ENCODE measurements at regions not wholly inside any gene's neighbourhood (a gene's known extent, or its start where the extent isn't known, plus 50 kb on each side); places are given as distances from the start of the nearest gene placed in this dataset.
"Not testable (repeated sequence)": the region's sequence is repeated elsewhere in the genome, so short reads cannot be mapped to it uniquely, and the experiment has no call there.

DNA sequence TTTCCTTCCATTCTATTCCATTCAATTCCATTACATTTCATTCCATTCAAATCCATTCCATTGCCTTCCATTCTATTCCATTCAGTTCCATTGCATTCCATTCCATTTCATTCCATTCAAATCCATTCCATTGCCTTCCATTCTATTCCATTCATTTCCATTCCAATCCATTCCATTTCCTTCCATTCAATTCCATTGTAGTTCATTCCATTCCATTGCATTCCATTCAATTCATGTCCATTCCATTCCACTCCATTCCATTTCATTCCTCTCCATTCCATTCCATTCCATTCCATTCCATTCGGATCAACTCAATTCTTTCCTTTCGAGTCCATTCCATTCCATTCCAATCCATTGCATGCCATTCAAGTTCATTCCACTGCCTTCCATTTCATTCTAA is 1128.3 kb downstream of the RPIA start:
- H3K27ac ChIP-seq (ENCODE audit: low read depth, low read length), result no peak overlapping the region
- peaks cover 8 to 50% of the 10 kb centered on the region in 2 donors for H3K36me3 Mint-ChIP-seq
- no peaks in the 10 kb centered on the region for H3K4me1 ChIP-seq (ENCODE audit: insufficient read depth, low read length)
- POLR2A ChIA-PET (ENCODE audit: partially characterized antibody), result no interaction called here
- H3K9me3 ChIP-seq (ENCODE audit: control insufficient read depth in 1 of 2, low read length in 2 of 2), result peaks cover 3 to 48% of the 10 kb centered on the region in 2 donors
- peaks cover 0 to 8% (median 0%) of the 10 kb centered on the region in 4 donors for H3K4me1 Mint-ChIP-seq
- H3K27ac Mint-ChIP-seq, result no peak overlapping the region
- no peak overlapping the region for H3K4me3 Mint-ChIP-seq
- no peaks in the 10 kb centered on the region for H3K27me3 Mint-ChIP-seq
- CTCF ChIA-PET (ENCODE audit: partially characterized antibody), result no interaction called here
- intact Hi-C loops (cut with micrococcal nuclease), result no loop called here
- H3K4me3 ChIP-seq (ENCODE audit: low read length in 2 of 2), result no peak overlapping the region
- no peak for DNase-seq
- peaks cover 0 to 93% (median 27%) of the 10 kb centered on the region in 8 donors for H3K9me3 Mint-ChIP-seq
- no peaks in the 10 kb centered on the region for H3K27me3 ChIP-seq (ENCODE audit: insufficient read depth, low read length)
- no peaks in the 10 kb centered on the region for H3K36me3 ChIP-seq (ENCODE audit: insufficient read depth, low read length)

DNA sequence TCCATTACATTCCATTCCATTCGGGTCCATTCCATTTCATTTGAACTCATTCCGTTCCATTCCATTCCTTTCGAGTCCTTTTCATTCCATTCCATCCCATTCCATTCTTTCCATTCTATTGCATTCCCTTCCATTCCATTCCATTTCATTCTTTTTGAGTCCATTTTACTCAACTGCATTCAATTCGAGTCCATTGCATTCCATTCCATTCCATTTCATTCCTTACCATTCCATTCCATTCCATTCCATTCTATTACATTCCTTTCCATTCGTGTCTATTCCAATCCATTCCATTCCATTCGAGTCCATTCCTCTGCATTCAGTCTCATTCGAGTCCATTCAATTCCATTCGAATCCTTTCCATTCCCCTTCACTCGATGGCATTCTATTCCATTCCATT is 1128.8 kb downstream of the RPIA start:
- no peak overlapping the region for H3K27ac Mint-ChIP-seq
- Histone ChIP-seq H3K27ac (ENCODE audit: low read depth, low read length) (no peak overlapping the region), H3K9me3 (ENCODE audit: control insufficient read depth in 1 of 2, low read length in 2 of 2) (peaks cover 3 to 45% of the 10 kb centered on the region in 2 donors), H3K27me3 (ENCODE audit: insufficient read depth, low read length) (no peaks in the 10 kb centered on the region), H3K36me3 (ENCODE audit: insufficient read depth, low read length) (no peaks in the 10 kb centered on the region), H3K4me3 (ENCODE audit: low read length in 2 of 2) (no peak overlapping the region), H3K4me1 (ENCODE audit: insufficient read depth, low read length) (no peaks in the 10 kb centered on the region)
- ChIA-PET POLR2A (ENCODE audit: partially characterized antibody) (no interaction called here), CTCF (ENCODE audit: partially characterized antibody) (no interaction called here)
- peaks cover 8 to 51% of the 10 kb centered on the region in 2 donors for H3K36me3 Mint-ChIP-seq
- intact Hi-C loops (cut with micrococcal nuclease), result no loop called here
- no peak overlapping the region for H3K4me3 Mint-ChIP-seq
- DNase-seq, result no peak
- peaks cover 0 to 93% (median 25%) of the 10 kb centered on the region in 8 donors for H3K9me3 Mint-ChIP-seq
- no peaks in the 10 kb centered on the region for H3K27me3 Mint-ChIP-seq
- peaks cover 0 to 8% (median 0%) of the 10 kb centered on the region in 4 donors for H3K4me1 Mint-ChIP-seq

- POLR2A ChIA-PET (ENCODE audit: partially characterized antibody), result no interaction called here
- Mint-ChIP-seq H3K4me1 (peaks cover 0 to 8% (median 0%) of the 10 kb centered on the region in 4 donors), H3K4me3 (no peak overlapping the region), H3K27me3 (no peaks in the 10 kb centered on the region), H3K9me3 (peaks cover 0 to 87% (median 19%) of the 10 kb centered on the region in 8 donors), H3K27ac (no peak overlapping the region), H3K36me3 (peaks cover 8 to 55% of the 10 kb centered on the region in 2 donors)
- H3K27me3 ChIP-seq (ENCODE audit: insufficient read depth, low read length), result no peaks in the 10 kb centered on the region
- CTCF ChIA-PET (ENCODE audit: partially characterized antibody), result no interaction called here
- no peaks in the 10 kb centered on the region for H3K36me3 ChIP-seq (ENCODE audit: insufficient read depth, low read length)
- DNase-seq, result no peak
- no peak overlapping the region for H3K27ac ChIP-seq (ENCODE audit: low read depth, low read length)
- peaks cover 3 to 45% of the 10 kb centered on the region in 2 donors for H3K9me3 ChIP-seq (ENCODE audit: control insufficient read depth in 1 of 2, low read length in 2 of 2)
- intact Hi-C loops (cut with micrococcal nuclease), result no loop called here
- no peaks in the 10 kb centered on the region for H3K4me1 ChIP-seq (ENCODE audit: insufficient read depth, low read length)
- no peak overlapping the region for H3K4me3 ChIP-seq (ENCODE audit: low read length in 2 of 2)
Measured at GRCh38 chr2:89821455-89821945, 1130.0 kb downstream of the RPIA start.

GRCh38 chr2:89822342-89822741 is 1130.9 kb downstream of the RPIA start:
- H3K27me3 ChIP-seq (ENCODE audit: insufficient read depth, low read length); H3K27ac ChIP-seq (ENCODE audit: low read depth, low read length); intact Hi-C loops (cut with micrococcal nuclease); H3K4me1 Mint-ChIP-seq; H3K27ac Mint-ChIP-seq; POLR2A ChIA-PET (ENCODE audit: partially characterized antibody); H3K4me3 ChIP-seq (ENCODE audit: low read length in 2 of 2); H3K4me3 Mint-ChIP-seq; CTCF ChIA-PET (ENCODE audit: partially characterized antibody); H3K27me3 Mint-ChIP-seq; H3K4me1 ChIP-seq (ENCODE audit: insufficient read depth, low read length); DNase-seq; H3K36me3 ChIP-seq (ENCODE audit: insufficient read depth, low read length): not testable (repeated sequence)
- peaks cover 3 to 45% of the 10 kb centered on the region in 2 donors for H3K9me3 ChIP-seq (ENCODE audit: control insufficient read depth in 1 of 2, low read length in 2 of 2)
- Mint-ChIP-seq H3K9me3 (peaks cover 0 to 82% (median 15%) of the 10 kb centered on the region in 8 donors), H3K36me3 (peaks cover 8 to 61% of the 10 kb centered on the region in 2 donors)

DNA sequence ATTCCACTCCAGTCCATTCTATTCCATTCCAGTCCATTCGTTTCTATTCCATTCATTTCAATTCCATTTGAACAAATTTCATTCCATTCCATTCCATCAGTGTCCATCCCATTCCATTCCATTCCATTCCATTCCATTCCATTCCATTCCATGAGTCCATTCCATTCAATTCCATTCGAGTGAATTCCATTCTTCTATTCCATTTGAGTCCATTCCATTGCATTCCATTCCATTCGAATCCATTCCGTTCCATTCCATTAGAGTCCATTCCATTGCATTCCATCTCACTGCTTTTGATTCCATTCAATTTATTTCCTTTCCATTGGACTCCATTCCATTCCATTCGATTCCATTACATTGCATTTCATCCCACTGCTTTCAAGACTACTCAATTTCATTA is 1132.1 kb downstream of the RPIA start:
- H3K27ac Mint-ChIP-seq, result no peak overlapping the region
- no peaks in the 10 kb centered on the region for H3K4me1 ChIP-seq (ENCODE audit: insufficient read depth, low read length)
- H3K27me3 ChIP-seq (ENCODE audit: insufficient read depth, low read length), result no peaks in the 10 kb centered on the region
- peaks cover 0 to 71% (median 9%) of the 10 kb centered on the region in 8 donors for H3K9me3 Mint-ChIP-seq
- ChIA-PET POLR2A (ENCODE audit: partially characterized antibody) (no interaction called here), CTCF (ENCODE audit: partially characterized antibody) (no interaction called here)
- H3K9me3 ChIP-seq (ENCODE audit: control insufficient read depth in 1 of 2, low read length in 2 of 2), result peaks cover under 1 to 34% of the 10 kb centered on the region in 2 donors
- DNase-seq, result no peak
- H3K27ac ChIP-seq (ENCODE audit: low read depth, low read length), result no peak overlapping the region
- H3K4me3 ChIP-seq (ENCODE audit: low read length in 2 of 2), result no peak overlapping the region
- H3K4me1 Mint-ChIP-seq, result peaks cover 0 to 8% (median 0%) of the 10 kb centered on the region in 4 donors
- H3K4me3 Mint-ChIP-seq, result no peak overlapping the region
- H3K36me3 Mint-ChIP-seq, result peaks cover 3 to 50% of the 10 kb centered on the region in 2 donors
- no peaks in the 10 kb centered on the region for H3K27me3 Mint-ChIP-seq
- H3K36me3 ChIP-seq (ENCODE audit: insufficient read depth, low read length), result no peaks in the 10 kb centered on the region
- intact Hi-C loops (cut with micrococcal nuclease), result no loop called here

DNA sequence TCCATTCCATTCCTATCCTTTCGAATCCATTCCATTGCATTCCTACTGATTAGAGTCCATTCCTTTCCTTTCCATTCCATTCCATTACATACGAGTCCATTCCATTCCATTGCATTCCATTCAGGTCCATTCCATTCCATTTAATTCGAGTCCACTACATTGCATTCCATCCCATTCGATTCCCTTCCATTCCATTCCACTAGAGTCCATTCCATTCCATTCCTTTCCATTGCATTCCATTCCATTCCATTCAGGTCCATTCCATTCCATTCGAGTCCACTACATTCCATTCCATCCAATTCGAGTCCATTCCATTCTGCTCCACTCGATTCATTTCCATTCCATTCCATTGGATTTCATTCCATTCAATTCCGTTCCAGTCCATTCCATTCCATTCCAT is 1133.6 kb downstream of the RPIA start:
- Histone ChIP-seq H3K36me3 (ENCODE audit: insufficient read depth, low read length) (no peaks in the 10 kb centered on the region), H3K27me3 (ENCODE audit: insufficient read depth, low read length) (no peaks in the 10 kb centered on the region), H3K27ac (ENCODE audit: low read depth, low read length) (no peak overlapping the region), H3K4me1 (ENCODE audit: insufficient read depth, low read length) (no peaks in the 10 kb centered on the region), H3K9me3 (ENCODE audit: control insufficient read depth in 1 of 2, low read length in 2 of 2) (peaks cover 0 to 19% of the 10 kb centered on the region in 2 donors), H3K4me3 (ENCODE audit: low read length in 2 of 2) (no peak overlapping the region)
- Mint-ChIP-seq H3K27ac (no peak overlapping the region), H3K4me3 (no peak overlapping the region), H3K4me1 (peaks cover 0 to 10% (median under 1%) of the 10 kb centered on the region in 4 donors), H3K9me3 (peaks cover 0 to 56% (median 6%) of the 10 kb centered on the region in 8 donors), H3K36me3 (peaks cover 6 to 56% of the 10 kb centered on the region in 2 donors), H3K27me3 (no peaks in the 10 kb centered on the region)
- ChIA-PET POLR2A (ENCODE audit: partially characterized antibody) (no interaction called here), CTCF (ENCODE audit: partially characterized antibody) (no interaction called here)
- no peak for DNase-seq
- intact Hi-C loops (cut with micrococcal nuclease), result no loop called here

- DNase-seq; H3K27ac ChIP-seq (ENCODE audit: low read depth, low read length); H3K27ac Mint-ChIP-seq; H3K4me3 Mint-ChIP-seq; POLR2A ChIA-PET (ENCODE audit: partially characterized antibody); H3K36me3 ChIP-seq (ENCODE audit: insufficient read depth, low read length); H3K4me1 Mint-ChIP-seq; intact Hi-C loops (cut with micrococcal nuclease); H3K9me3 ChIP-seq (ENCODE audit: control insufficient read depth in 1 of 2, low read length in 2 of 2); H3K4me1 ChIP-seq (ENCODE audit: insufficient read depth, low read length); CTCF ChIA-PET (ENCODE audit: partially characterized antibody); H3K27me3 Mint-ChIP-seq; H3K4me3 ChIP-seq (ENCODE audit: low read length in 2 of 2); H3K27me3 ChIP-seq (ENCODE audit: insufficient read depth, low read length): not testable (repeated sequence)
- Mint-ChIP-seq H3K36me3 (peaks cover 5 to 48% of the 10 kb centered on the region in 2 donors), H3K9me3 (peaks cover 0 to 54% (median 4%) of the 10 kb centered on the region in 8 donors)
Measured at GRCh38 chr2:89826741-89827140, 1135.3 kb downstream of the RPIA start.

- H3K9me3 ChIP-seq (ENCODE audit: control insufficient read depth in 1 of 2, low read length in 2 of 2); POLR2A ChIA-PET (ENCODE audit: partially characterized antibody): not testable (repeated sequence)
Measured at GRCh38 chr2:89827829-89828228, 1136.4 kb downstream of the RPIA start.

More at GRCh38 chr2:89827829-89828228, 1136.4 kb downstream of the RPIA start:
- H3K4me1 ChIP-seq (ENCODE audit: insufficient read depth, low read length); H3K27ac ChIP-seq (ENCODE audit: low read depth, low read length); intact Hi-C loops (cut with micrococcal nuclease); H3K36me3 ChIP-seq (ENCODE audit: insufficient read depth, low read length); H3K4me3 Mint-ChIP-seq; H3K27me3 Mint-ChIP-seq; DNase-seq; H3K4me1 Mint-ChIP-seq; H3K27ac Mint-ChIP-seq; CTCF ChIA-PET (ENCODE audit: partially characterized antibody); H3K27me3 ChIP-seq (ENCODE audit: insufficient read depth, low read length); H3K4me3 ChIP-seq (ENCODE audit: low read length in 2 of 2): not testable (repeated sequence)
- Mint-ChIP-seq H3K36me3 (peaks cover 5 to 42% of the 10 kb centered on the region in 2 donors), H3K9me3 (peaks cover 0 to 55% (median 7%) of the 10 kb centered on the region in 8 donors)

Measured in CD4-positive, alpha-beta memory T cell (primary cell).